GM18907 (cell line): ENCODE measurements at regions not wholly inside any gene's neighbourhood (a gene's known extent, or its start where the extent isn't known, plus 50 kb on each side); places are given as distances from the start of the nearest gene placed in this dataset.

Experiments used
- ATAC-seq: cut with Tn5 transposase; IDR thresholded peaks from one replicate; pipeline ENCODE4 v1.9.1; 2021; ENCODE audit warnings: mild to moderate bottlenecking, moderate library complexity; ENCODE audit not compliant: unreplicated experiment

- no peak for ATAC-seq
These were observed 54.6 kb upstream of the PARM1 start for GRCh38 chr4:74878323-74878722.

- no peak for ATAC-seq
These were observed 57.5 kb upstream of the PARM1 start for GRCh38 chr4:74875451-74875850.

- peak; percentile 44 for ATAC-seq
These were observed 58.1 kb upstream of the PARM1 start for GRCh38 chr4:74874753-74875367.

- ATAC-seq, result peak; percentile 98
These were observed 59.2 kb upstream of the PARM1 start for GRCh38 chr4:74873545-74874301.

- ATAC-seq, result no peak
These were observed 64.7 kb upstream of the BTC start for GRCh38 chr4:74858921-74859562.

GRCh38 chr4:74855879-74856278, 61.6 kb upstream of the BTC start:
- ATAC-seq, result no peak

- no peak for ATAC-seq
These were observed 54.5 kb upstream of the BTC start for GRCh38 chr4:74848774-74849173.

- ATAC-seq, result no peak
These were observed 51.5 kb upstream of the BTC start for GRCh38 chr4:74845834-74846233.
